Endodermal cell (in vitro differentiated cells): ENCODE measurements at regions not wholly inside any gene's neighbourhood (a gene's known extent, or its start where the extent isn't known, plus 50 kb on each side); places are given as distances from the start of the nearest gene placed in this dataset.
"Not testable (repeated sequence)": the region's sequence is repeated elsewhere in the genome, so short reads cannot be mapped to it uniquely, and the experiment has no call there.

ENCODE experiments used
- DNase-seq: peaks from one replicate; pipeline ENCODE4 v3.0.0-alpha.2; 2017
- H3K27ac ChIP-seq: 2 replicates; pipeline ENCODE4 v1.5.1; 2013; ENCODE audit warnings: mild to moderate bottlenecking, low read depth, low read length, moderate library complexity
- H3K27me3 ChIP-seq: 2 replicates; pipeline ENCODE4 v1.6.1; 2013; ENCODE audit warnings: mild to moderate bottlenecking, low read length, moderate library complexity; ENCODE audit not compliant: insufficient read depth, control insufficient read depth, poor library complexity, severe bottlenecking
- H3K36me3 ChIP-seq: 2 replicates; pipeline ENCODE4 v1.7.0; 2013; ENCODE audit warnings: mild to moderate bottlenecking, low read length, moderate library complexity; ENCODE audit not compliant: control insufficient read depth, insufficient read depth
- H3K4me1 ChIP-seq: one replicate; pipeline ENCODE4 v1.7.0; 2013; ENCODE audit warnings: low read length; ENCODE audit not compliant: control insufficient read depth, insufficient read depth
- H3K4me3 ChIP-seq: 2 replicates; pipeline ENCODE4 v1.5.1; 2013; ENCODE audit warnings: mild to moderate bottlenecking, low read length, moderate library complexity
- H3K9ac ChIP-seq: 2 replicates; pipeline ENCODE4 v1.6.1; 2013; ENCODE audit warnings: mild to moderate bottlenecking, low read length, moderate library complexity; ENCODE audit not compliant: poor library complexity, severe bottlenecking; ENCODE audit errors: extremely low read depth
- H3K9me3 ChIP-seq: 2 replicates; pipeline ENCODE4 v1.6.1; 2013; ENCODE audit warnings: mild to moderate bottlenecking, low read length, moderate library complexity; ENCODE audit not compliant: control insufficient read depth
- H3K27ac Mint-ChIP-seq: 2 replicates; pipeline ENCODE4 v1.8.0; 2020; ENCODE audit warnings: mixed read lengths
- H3K27me3 Mint-ChIP-seq: 2 replicates; pipeline ENCODE4 v1.8.0; 2021; ENCODE audit warnings: mild to moderate bottlenecking, mixed read lengths; ENCODE audit not compliant: insufficient read depth
- H3K36me3 Mint-ChIP-seq: 2 replicates; pipeline ENCODE4 v1.8.0; 2020; ENCODE audit warnings: low read depth, mixed read lengths
- H3K4me1 Mint-ChIP-seq: 2 replicates; pipeline ENCODE4 v1.8.0; 2020; ENCODE audit warnings: mixed read lengths
- H3K4me3 Mint-ChIP-seq: 2 replicates; pipeline ENCODE4 v1.8.0; 2020; ENCODE audit warnings: mild to moderate bottlenecking, moderate library complexity, mixed read lengths
- H3K9me3 Mint-ChIP-seq: 2 replicates; pipeline ENCODE4 v1.8.0; 2020; ENCODE audit warnings: mild to moderate bottlenecking, mixed read lengths
- CTCF ChIP-seq: fragments of 200-600 bp; sonication (generic); conservative IDR thresholded peaks from 2 replicates; pipeline ENCODE4 v1.5.0; 2021; ENCODE audit warnings: antibody characterized with exemption, mild to moderate bottlenecking
- WGBS, 2 experiments: methylation state at CpG; one replicate each; pipeline versions ENCODE4 v1.1.5 to v1.1.7; 2013; ENCODE audit warnings: missing lambda C conversion rate in 2 of 2, mixed read lengths in 1 of 2; ENCODE audit not compliant: insufficient coverage in 1 of 2, insufficient read length in 1 of 2; 5-methylcytosine and 5-hydroxymethylcytosine counted together

- Histone ChIP-seq H3K27me3 (no peaks in the 10 kb centered on the region), H3K9ac (no peak overlapping the region), H3K9me3 (no peaks in the 10 kb centered on the region), H3K36me3 (no peaks in the 10 kb centered on the region), H3K27ac (no peak overlapping the region), H3K4me1 (no peaks in the 10 kb centered on the region), H3K4me3 (no peak overlapping the region)
- Mint-ChIP-seq H3K27me3 (no peaks in the 10 kb centered on the region), H3K27ac (no peak overlapping the region), H3K36me3 (no peaks in the 10 kb centered on the region), H3K4me1 (peaks cover 4% of the 10 kb centered on the region), H3K9me3 (no peaks in the 10 kb centered on the region), H3K4me3 (no peak overlapping the region)
- peak; percentile 69 for TF ChIP-seq CTCF
- 63 to 73% methylated on average over 1 to 3 of the region's 3 CpGs for WGBS, 2 experiments
- peak; percentile 53 for DNase-seq
Measured at GRCh38 chr5:67842806-67843205, 372.8 kb upstream of the PIK3R1 start.

- peaks cover 10% of the 10 kb centered on the region for H3K27me3 Mint-ChIP-seq
Measured at GRCh38 chr5:67837225-67837624, 378.3 kb upstream of the PIK3R1 start.

GRCh38 chr5:67836496-67836895, 379.1 kb upstream of the PIK3R1 start:
- not testable (repeated sequence) for H3K4me3 Mint-ChIP-seq, DNase-seq, H3K4me3 ChIP-seq, H3K9me3 Mint-ChIP-seq, H3K27me3 ChIP-seq, H3K27ac Mint-ChIP-seq, H3K4me1 Mint-ChIP-seq, H3K9ac ChIP-seq, H3K36me3 ChIP-seq, H3K27ac ChIP-seq, H3K9me3 ChIP-seq, H3K4me1 ChIP-seq, H3K36me3 Mint-ChIP-seq
- H3K27me3 Mint-ChIP-seq: peaks cover 16% of the 10 kb centered on the region
- WGBS, 2 experiments: 67 to 100% methylated on average over 1 of the region's 1 CpG

More at GRCh38 chr5:67837225-67837624, 378.3 kb upstream of the PIK3R1 start:
- not testable (repeated sequence) for H3K9me3 ChIP-seq, H3K9ac ChIP-seq, DNase-seq, H3K36me3 ChIP-seq, H3K27me3 ChIP-seq, H3K4me3 Mint-ChIP-seq, H3K4me1 Mint-ChIP-seq, H3K4me3 ChIP-seq, H3K9me3 Mint-ChIP-seq, H3K27ac ChIP-seq, H3K4me1 ChIP-seq, H3K27ac Mint-ChIP-seq, H3K36me3 Mint-ChIP-seq
- WGBS, 2 experiments: 100% methylated on average over 1 of the region's 3 CpGs; no CpG with 5 or more reads in 1 of the 2 experiments

GRCh38 chr5:67831048-67831447, 384.5 kb upstream of the PIK3R1 start:
- H3K36me3 ChIP-seq: no peaks in the 10 kb centered on the region
- no peak overlapping the region for H3K27ac ChIP-seq
- no peaks in the 10 kb centered on the region for H3K27me3 ChIP-seq
- H3K9me3 Mint-ChIP-seq: no peaks in the 10 kb centered on the region
- TF ChIP-seq CTCF: no peak
- no peaks in the 10 kb centered on the region for H3K36me3 Mint-ChIP-seq
- peak; percentile 56 for DNase-seq
- peaks cover 37% of the 10 kb centered on the region for H3K27me3 Mint-ChIP-seq
- H3K4me3 Mint-ChIP-seq: no peak overlapping the region
- no peak overlapping the region for H3K27ac Mint-ChIP-seq
- H3K4me1 ChIP-seq: no peaks in the 10 kb centered on the region
- 57 to 67% methylated on average over 1 of the region's 1 CpG for WGBS, 2 experiments
- H3K9me3 ChIP-seq: no peaks in the 10 kb centered on the region
- peaks cover 27% of the 10 kb centered on the region for H3K4me1 Mint-ChIP-seq
- no peak overlapping the region for H3K9ac ChIP-seq
- no peak overlapping the region for H3K4me3 ChIP-seq
